Liver (tissue), 7 donors: ENCODE measurements at regions not wholly inside any gene's neighbourhood (a gene's known extent, or its start where the extent isn't known, plus 50 kb on each side); places are given as distances from the start of the nearest gene placed in this dataset.

Source experiments
- DNase-seq: peaks from one replicate; pipeline ENCODE4 v3.0.0-alpha.2; 2017; ENCODE audit warnings: low spot score
- H3K27ac ChIP-seq, 2 donors: one replicate each; pipeline ENCODE4 v1.7.0; 2013; ENCODE audit warnings: inconsistent platforms in 2 of 2, low read length in 2 of 2, control low read depth in 1 of 2, low read depth in 1 of 2, mild to moderate bottlenecking in 1 of 2
- H3K27me3 ChIP-seq, 4 donors: one replicate each; pipeline versions ENCODE4 v1.6.1 to v1.7.0; 2013; ENCODE audit warnings: low read length in 3 of 4, inconsistent platforms in 1 of 4, mild to moderate bottlenecking in 1 of 4, moderate library complexity in 1 of 4; ENCODE audit not compliant: control insufficient read depth in 4 of 4, insufficient read depth in 4 of 4
- H3K36me3 ChIP-seq, 4 donors: one replicate each; pipeline versions ENCODE4 v1.6.1 to v1.7.0; 2013; ENCODE audit warnings: low read length in 3 of 4, mild to moderate bottlenecking in 3 of 4, low read depth in 1 of 4, moderate library complexity in 1 of 4; ENCODE audit not compliant: control insufficient read depth in 4 of 4, insufficient read depth in 3 of 4
- H3K4me1 ChIP-seq, 4 donors: one replicate each; pipeline versions ENCODE4 v1.6.1 to v1.7.0; 2013; ENCODE audit warnings: low read length in 3 of 4, mild to moderate bottlenecking in 3 of 4, moderate library complexity in 1 of 4; ENCODE audit not compliant: control insufficient read depth in 4 of 4, insufficient read depth in 4 of 4
- H3K4me3 ChIP-seq, 3 donors: one replicate each; pipeline versions ENCODE4 v1.6.1 to v1.7.0; 2013; ENCODE audit warnings: low read length in 3 of 3, control low read depth in 1 of 3, low read depth in 1 of 3, mild to moderate bottlenecking in 1 of 3
- H3K9ac ChIP-seq, 2 donors: one replicate each; pipeline ENCODE4 v1.7.0; 2013; ENCODE audit warnings: low read length in 2 of 2, mild to moderate bottlenecking in 2 of 2, moderate library complexity in 2 of 2, control low read depth in 1 of 2, low read depth in 1 of 2
- H3K9me3 ChIP-seq, 4 donors: one replicate each; pipeline versions ENCODE4 v1.6.1 to v1.7.0; 2013; ENCODE audit warnings: low read length in 3 of 4; ENCODE audit not compliant: control insufficient read depth in 4 of 4
- EGR1 ChIP-seq, 2 donors: IDR thresholded peaks; 2 replicates each; pipeline ENCODE4 v1.6.1; 2016 to 2018; ENCODE audit warnings: antibody characterized with exemption in 2 of 2, low read depth in 2 of 2
- FOXA1 ChIP-seq: IDR thresholded peaks from 2 replicates; pipeline ENCODE4 v1.6.1; 2016; ENCODE audit warnings: antibody characterized with exemption
- FOXA2 ChIP-seq: IDR thresholded peaks from 2 replicates; pipeline ENCODE4 v1.6.1; 2016; ENCODE audit warnings: antibody characterized with exemption
- GABPA ChIP-seq, 2 donors: IDR thresholded peaks in 1 of 2; conservative IDR thresholded peaks in 1 of 2; 2 replicates each; pipeline ENCODE4 v1.6.1; 2016; ENCODE audit warnings: antibody characterized with exemption in 2 of 2, mild to moderate bottlenecking in 1 of 2, moderate library complexity in 1 of 2
- HNF4A ChIP-seq, 2 donors: conservative IDR thresholded peaks; 2 replicates each; pipeline ENCODE4 v1.6.1; 2016; ENCODE audit warnings: antibody characterized with exemption in 2 of 2, mild to moderate bottlenecking in 2 of 2
- HNF4G ChIP-seq: IDR thresholded peaks from 2 replicates; pipeline ENCODE4 v1.6.1; 2016; ENCODE audit warnings: antibody characterized with exemption
- JUND ChIP-seq, 2 donors: IDR thresholded peaks; 2 replicates each; pipeline ENCODE4 v1.6.1; 2016; ENCODE audit warnings: antibody characterized with exemption in 2 of 2
- NR2F2 ChIP-seq: IDR thresholded peaks from 2 replicates; pipeline ENCODE4 v1.6.1; 2016; ENCODE audit warnings: antibody characterized with exemption
- RAD21 ChIP-seq, 2 donors: IDR thresholded peaks; 2 replicates each; pipeline ENCODE4 v1.6.1; 2016; ENCODE audit warnings: antibody characterized with exemption in 2 of 2, mild to moderate bottlenecking in 2 of 2
- RXRA ChIP-seq, 2 donors: IDR thresholded peaks; 2 replicates each; pipeline ENCODE4 v1.6.1; 2017 to 2018; ENCODE audit warnings: antibody characterized with exemption in 2 of 2, mild to moderate bottlenecking in 1 of 2
- SP1 ChIP-seq: IDR thresholded peaks from 2 replicates; pipeline ENCODE4 v1.6.1; 2018; ENCODE audit warnings: antibody characterized with exemption, mild to moderate bottlenecking
- TAF1 ChIP-seq: conservative IDR thresholded peaks from 2 replicates; pipeline ENCODE4 v1.6.1; 2016; ENCODE audit warnings: antibody characterized with exemption, mild to moderate bottlenecking
- YY1 ChIP-seq: IDR thresholded peaks from 2 replicates; pipeline ENCODE4 v1.6.1; 2016; ENCODE audit warnings: antibody characterized with exemption, mild to moderate bottlenecking
- WGBS: extraction: QIAGEN DNeasy Blood & Tissue Kit; methylation state at CpG from one replicate; pipeline ENCODE4 v1.1.7; 2013; 5-methylcytosine and 5-hydroxymethylcytosine counted together
- TF ChIP-seq, protein P1 (sequence below): IDR thresholded peaks from 2 replicates; pipeline ENCODE4 v1.6.1; 2016; ENCODE audit warnings: antibody characterized with exemption
- TF ChIP-seq, protein P2 (sequence below): IDR thresholded peaks from 2 replicates; pipeline ENCODE4 v1.6.1; 2016; ENCODE audit warnings: antibody characterized with exemption, mild to moderate bottlenecking
- TF ChIP-seq, protein P3 (sequence below): IDR thresholded peaks from 2 replicates; pipeline ENCODE4 v1.6.1; 2016; ENCODE audit warnings: antibody characterized with exemption
- TF ChIP-seq, protein P4 (sequence below): IDR thresholded peaks from 2 replicates; pipeline ENCODE4 v1.6.1; 2016; ENCODE audit warnings: antibody characterized with exemption
- donor health status: healthy.
- donor health status: healthy.
- donor health status: healthy.
- donor health status: healthy.

DNA sequence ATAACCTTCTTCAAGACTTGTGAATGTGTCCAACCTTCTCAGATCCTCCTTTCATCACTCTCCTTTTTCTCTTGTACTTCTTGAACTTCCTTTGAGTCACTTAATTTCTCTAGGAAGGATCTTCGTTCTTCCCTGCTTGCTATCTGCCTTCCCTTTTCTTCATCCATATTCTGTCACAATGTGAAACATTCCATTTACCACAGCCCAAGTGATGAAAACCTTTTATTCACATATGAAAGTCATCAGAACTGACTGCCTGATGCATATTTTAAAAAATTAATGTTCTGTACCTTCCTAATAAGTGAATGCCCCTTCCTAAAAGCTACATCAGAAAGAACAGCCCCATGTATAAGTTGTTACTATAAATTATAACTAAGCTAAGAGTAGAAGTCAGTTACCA lies 520.4 kb upstream of the LUZP2 start:
- no peak overlapping the region for H3K27ac ChIP-seq
- no peak for DNase-seq
- peaks cover 0 to 2% (median 0%) of the 10 kb centered on the region in 4 donors for H3K27me3 ChIP-seq
- no peaks in the 10 kb centered on the region for H3K9me3 ChIP-seq
- no peak overlapping the region for H3K4me3 ChIP-seq
- WGBS = 58% methylated on average over 1 of the region's 1 CpG
- H3K4me1 ChIP-seq = no peaks in the 10 kb centered on the region
- H3K36me3 ChIP-seq = no peaks in the 10 kb centered on the region
- TF ChIP-seq SP1 (no peak), FOXA1 (no peak), HNF4G (no peak)
- no peak overlapping the region for H3K9ac ChIP-seq

DNA sequence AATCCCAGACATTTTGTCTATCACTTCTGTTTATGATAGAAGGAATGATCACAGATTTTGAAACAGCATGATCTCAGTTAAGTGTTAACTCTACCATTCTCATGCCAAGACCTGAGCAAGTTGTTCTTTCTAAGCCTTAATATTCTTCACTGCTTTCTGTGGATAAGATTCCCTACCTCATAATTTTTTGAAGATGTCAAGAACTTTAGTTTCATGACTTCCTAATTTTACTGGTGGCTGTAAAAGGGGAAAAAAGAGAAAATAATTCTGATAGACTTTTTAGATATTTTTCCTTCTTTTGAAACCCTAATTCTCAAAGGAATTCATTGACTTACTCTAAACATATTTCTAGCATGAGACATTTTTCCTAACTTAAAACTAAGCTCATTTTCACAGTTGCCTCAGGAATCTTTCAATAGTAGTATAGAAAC lies 520.0 kb upstream of the LUZP2 start:
- Histone ChIP-seq H3K36me3 (no peaks in the 10 kb centered on the region), H3K9ac (no peak overlapping the region), H3K27me3 (peaks cover 0 to 2% (median 0%) of the 10 kb centered on the region in 4 donors), H3K4me1 (no peaks in the 10 kb centered on the region), H3K9me3 (no peaks in the 10 kb centered on the region), H3K4me3 (no peak overlapping the region), H3K27ac (no peak overlapping the region)
- no peak for DNase-seq
- TF ChIP-seq EGR1 (IDR thresholded peaks at IDR 0.05; ENCODE audit: low read depth in 2 of 2) (no peak), HNF4A (conservative IDR thresholded peaks at IDR 0.05) (no peak), JUND (IDR thresholded peaks at IDR 0.05) (no peak), FOXA1 (no peak), YY1 (no peak), TAF1 (no peak), RXRA (IDR thresholded peaks at IDR 0.05) (no peak), GABPA (IDR thresholded peaks at IDR 0.05 in 1 of 2, conservative IDR thresholded peaks at IDR 0.05 in 1 of 2) (no peak), NR2F2 (no peak)
- TF ChIP-seq, protein P1, sequence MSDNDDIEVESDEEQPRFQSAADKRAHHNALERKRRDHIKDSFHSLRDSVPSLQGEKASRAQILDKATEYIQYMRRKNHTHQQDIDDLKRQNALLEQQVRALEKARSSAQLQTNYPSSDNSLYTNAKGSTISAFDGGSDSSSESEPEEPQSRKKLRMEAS = no peak
- TF ChIP-seq, protein P2, sequence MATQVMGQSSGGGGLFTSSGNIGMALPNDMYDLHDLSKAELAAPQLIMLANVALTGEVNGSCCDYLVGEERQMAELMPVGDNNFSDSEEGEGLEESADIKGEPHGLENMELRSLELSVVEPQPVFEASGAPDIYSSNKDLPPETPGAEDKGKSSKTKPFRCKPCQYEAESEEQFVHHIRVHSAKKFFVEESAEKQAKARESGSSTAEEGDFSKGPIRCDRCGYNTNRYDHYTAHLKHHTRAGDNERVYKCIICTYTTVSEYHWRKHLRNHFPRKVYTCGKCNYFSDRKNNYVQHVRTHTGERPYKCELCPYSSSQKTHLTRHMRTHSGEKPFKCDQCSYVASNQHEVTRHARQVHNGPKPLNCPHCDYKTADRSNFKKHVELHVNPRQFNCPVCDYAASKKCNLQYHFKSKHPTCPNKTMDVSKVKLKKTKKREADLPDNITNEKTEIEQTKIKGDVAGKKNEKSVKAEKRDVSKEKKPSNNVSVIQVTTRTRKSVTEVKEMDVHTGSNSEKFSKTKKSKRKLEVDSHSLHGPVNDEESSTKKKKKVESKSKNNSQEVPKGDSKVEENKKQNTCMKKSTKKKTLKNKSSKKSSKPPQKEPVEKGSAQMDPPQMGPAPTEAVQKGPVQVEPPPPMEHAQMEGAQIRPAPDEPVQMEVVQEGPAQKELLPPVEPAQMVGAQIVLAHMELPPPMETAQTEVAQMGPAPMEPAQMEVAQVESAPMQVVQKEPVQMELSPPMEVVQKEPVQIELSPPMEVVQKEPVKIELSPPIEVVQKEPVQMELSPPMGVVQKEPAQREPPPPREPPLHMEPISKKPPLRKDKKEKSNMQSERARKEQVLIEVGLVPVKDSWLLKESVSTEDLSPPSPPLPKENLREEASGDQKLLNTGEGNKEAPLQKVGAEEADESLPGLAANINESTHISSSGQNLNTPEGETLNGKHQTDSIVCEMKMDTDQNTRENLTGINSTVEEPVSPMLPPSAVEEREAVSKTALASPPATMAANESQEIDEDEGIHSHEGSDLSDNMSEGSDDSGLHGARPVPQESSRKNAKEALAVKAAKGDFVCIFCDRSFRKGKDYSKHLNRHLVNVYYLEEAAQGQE = no peak
- TF ChIP-seq, protein P3, sequence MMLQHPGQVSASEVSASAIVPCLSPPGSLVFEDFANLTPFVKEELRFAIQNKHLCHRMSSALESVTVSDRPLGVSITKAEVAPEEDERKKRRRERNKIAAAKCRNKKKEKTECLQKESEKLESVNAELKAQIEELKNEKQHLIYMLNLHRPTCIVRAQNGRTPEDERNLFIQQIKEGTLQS = no peak

DNA sequence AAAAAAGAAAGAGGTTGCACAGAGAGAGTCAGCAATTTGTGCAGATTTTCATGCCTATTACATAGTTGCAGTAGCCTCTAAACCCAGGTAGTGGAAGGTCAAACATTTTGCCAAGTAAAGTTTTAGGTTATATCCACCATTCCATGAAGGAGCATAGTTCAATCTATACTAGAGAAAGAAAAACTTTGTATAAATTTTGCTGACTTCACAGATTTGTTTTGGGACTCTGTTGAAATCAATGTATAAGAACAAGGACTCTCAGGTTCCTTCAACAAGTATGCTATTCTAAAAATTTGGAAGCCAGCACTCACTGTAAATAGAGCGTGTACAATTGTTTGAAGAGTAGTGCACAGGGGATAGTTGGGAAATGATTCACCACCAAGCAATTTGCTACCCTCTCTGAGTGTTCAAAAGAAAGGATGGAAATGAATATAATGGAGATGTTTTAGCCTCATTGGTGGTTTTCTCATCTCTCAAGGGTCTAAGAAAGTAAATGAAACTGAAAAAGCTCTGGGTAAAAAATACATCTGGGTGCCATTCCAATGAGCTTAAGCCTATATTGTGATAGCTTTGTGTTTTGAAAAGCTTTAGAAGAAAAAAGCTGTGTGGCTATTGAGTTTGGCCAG lies 508.4 kb upstream of the LUZP2 start:
- H3K27me3 ChIP-seq = no peaks in the 10 kb centered on the region
- TF ChIP-seq YY1 (no peak), RAD21 (IDR thresholded peaks at IDR 0.05) (no peak), FOXA2 (no peak)
- TF ChIP-seq, protein P4, sequence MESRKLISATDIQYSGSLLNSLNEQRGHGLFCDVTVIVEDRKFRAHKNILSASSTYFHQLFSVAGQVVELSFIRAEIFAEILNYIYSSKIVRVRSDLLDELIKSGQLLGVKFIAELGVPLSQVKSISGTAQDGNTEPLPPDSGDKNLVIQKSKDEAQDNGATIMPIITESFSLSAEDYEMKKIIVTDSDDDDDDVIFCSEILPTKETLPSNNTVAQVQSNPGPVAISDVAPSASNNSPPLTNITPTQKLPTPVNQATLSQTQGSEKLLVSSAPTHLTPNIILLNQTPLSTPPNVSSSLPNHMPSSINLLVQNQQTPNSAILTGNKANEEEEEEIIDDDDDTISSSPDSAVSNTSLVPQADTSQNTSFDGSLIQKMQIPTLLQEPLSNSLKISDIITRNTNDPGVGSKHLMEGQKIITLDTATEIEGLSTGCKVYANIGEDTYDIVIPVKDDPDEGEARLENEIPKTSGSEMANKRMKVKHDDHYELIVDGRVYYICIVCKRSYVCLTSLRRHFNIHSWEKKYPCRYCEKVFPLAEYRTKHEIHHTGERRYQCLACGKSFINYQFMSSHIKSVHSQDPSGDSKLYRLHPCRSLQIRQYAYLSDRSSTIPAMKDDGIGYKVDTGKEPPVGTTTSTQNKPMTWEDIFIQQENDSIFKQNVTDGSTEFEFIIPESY = no peak
- TF ChIP-seq, protein P1 = no peak
- TF ChIP-seq, protein P2 = no peak
- H3K9me3 ChIP-seq = no peaks in the 10 kb centered on the region
- H3K4me1 ChIP-seq = no peaks in the 10 kb centered on the region
- no peaks in the 10 kb centered on the region for H3K36me3 ChIP-seq
- H3K27ac ChIP-seq = no peak overlapping the region
- 68% methylated on average over 1 of the region's 1 CpG for WGBS
- no peak overlapping the region for H3K4me3 ChIP-seq
- no peak overlapping the region for H3K9ac ChIP-seq
- DNase-seq = no peak
